ENCODE measurements at regions not wholly inside any gene's neighbourhood (a gene's known extent, or its start where the extent isn't known, plus 50 kb on each side); places are given as distances from the start of the nearest gene placed in this dataset.

DNA sequence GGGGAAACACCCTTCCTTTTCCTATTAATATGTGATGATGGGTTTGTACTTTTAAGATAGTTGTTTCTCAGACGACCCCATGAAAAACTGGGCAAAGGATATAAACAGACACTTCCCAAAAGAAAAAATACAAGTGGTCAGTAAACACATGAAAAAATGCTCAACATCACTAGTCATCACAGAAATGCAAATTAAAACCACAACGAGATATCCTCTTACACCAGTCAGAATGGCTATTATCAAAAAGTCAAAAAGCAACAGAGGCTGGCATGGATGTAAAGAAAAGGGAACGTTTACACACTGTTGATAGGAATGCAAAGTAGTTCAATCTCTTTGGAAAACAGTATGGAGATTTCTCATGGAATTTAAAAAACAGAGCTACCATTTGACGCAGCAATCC lies 111.4 kb upstream of the ZEB1 start:
- H3K4me2 ChIP-seq: no peak overlapping the region
- 55% methylated on average over 4 of the region's 4 CpGs for WGBS (ENCODE audit: low lambda C conversion rate, missing lambda C conversion rate)
- H3K79me2 ChIP-seq: no peaks in the 10 kb centered on the region

DNA sequence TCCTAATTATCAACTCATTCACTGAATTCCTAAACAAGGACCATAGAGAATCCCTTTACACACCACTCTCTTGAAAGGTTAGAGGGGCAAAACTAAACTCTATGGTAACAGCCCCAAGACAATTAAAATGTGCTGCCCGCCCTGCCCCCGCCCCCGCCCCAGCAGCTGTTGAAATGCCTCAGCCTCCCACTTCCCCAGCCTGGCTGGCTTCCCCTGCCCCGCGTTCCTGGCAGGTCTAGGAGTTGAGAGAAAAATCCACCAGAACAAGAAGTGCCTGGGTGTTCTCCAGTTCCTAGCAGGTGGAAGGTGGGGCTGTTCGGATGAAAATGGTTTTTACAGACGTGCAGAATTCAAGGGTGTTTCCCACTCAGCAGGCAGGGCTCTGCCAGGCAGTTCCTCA lies 109.5 kb upstream of the ZEB1 start:
- no peaks in the 10 kb centered on the region for H3K27me3 ChIP-seq
- no peaks in the 10 kb centered on the region for H3K9me2 ChIP-seq (replicated peaks; ENCODE audit: insufficient read depth)
- no peak overlapping the region for H3K4me2 ChIP-seq
- H3K4me3 ChIP-seq: no peak overlapping the region
- no peaks in the 10 kb centered on the region for H4K20me1 ChIP-seq (ENCODE audit: insufficient read depth, poor library complexity, severe bottlenecking)
- no peak for DNase-seq (ENCODE audit: low spot score)
- no peaks in the 10 kb centered on the region for H3K9me3 ChIP-seq (ENCODE audit: low read depth)
- H3K36me3 ChIP-seq (replicated peaks; ENCODE audit: insufficient read depth, low read depth): no peaks in the 10 kb centered on the region
- no peaks in the 10 kb centered on the region for H3K4me1 ChIP-seq (ENCODE audit: insufficient read depth)
- 91% methylated on average over 7 of the region's 7 CpGs for WGBS (ENCODE audit: low lambda C conversion rate, missing lambda C conversion rate)
- no peak overlapping the region for H3K27ac ChIP-seq
- H3K79me2 ChIP-seq: no peaks in the 10 kb centered on the region
- H2AFZ ChIP-seq: no peak overlapping the region
- TF ChIP-seq EZH2 (IDR thresholded peaks at IDR 0.05; ENCODE audit: borderline replicate concordance): no peak
- TF ChIP-seq, protein P1, sequence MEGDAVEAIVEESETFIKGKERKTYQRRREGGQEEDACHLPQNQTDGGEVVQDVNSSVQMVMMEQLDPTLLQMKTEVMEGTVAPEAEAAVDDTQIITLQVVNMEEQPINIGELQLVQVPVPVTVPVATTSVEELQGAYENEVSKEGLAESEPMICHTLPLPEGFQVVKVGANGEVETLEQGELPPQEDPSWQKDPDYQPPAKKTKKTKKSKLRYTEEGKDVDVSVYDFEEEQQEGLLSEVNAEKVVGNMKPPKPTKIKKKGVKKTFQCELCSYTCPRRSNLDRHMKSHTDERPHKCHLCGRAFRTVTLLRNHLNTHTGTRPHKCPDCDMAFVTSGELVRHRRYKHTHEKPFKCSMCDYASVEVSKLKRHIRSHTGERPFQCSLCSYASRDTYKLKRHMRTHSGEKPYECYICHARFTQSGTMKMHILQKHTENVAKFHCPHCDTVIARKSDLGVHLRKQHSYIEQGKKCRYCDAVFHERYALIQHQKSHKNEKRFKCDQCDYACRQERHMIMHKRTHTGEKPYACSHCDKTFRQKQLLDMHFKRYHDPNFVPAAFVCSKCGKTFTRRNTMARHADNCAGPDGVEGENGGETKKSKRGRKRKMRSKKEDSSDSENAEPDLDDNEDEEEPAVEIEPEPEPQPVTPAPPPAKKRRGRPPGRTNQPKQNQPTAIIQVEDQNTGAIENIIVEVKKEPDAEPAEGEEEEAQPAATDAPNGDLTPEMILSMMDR (IDR thresholded peaks at IDR 0.05; ENCODE audit: poor library complexity): no peak
- no peak for TF ChIP-seq EZH2phosphoT487 (IDR thresholded peaks at IDR 0.05; ENCODE audit: low read depth, severe bottlenecking, unreplicated experiment)

More for the DNA sequence above, 111.4 kb upstream of the ZEB1 start:
- Histone ChIP-seq H2AFZ (no peak overlapping the region), H4K20me1 (ENCODE audit: insufficient read depth, poor library complexity, severe bottlenecking) (no peaks in the 10 kb centered on the region), H3K9me2 (replicated peaks; ENCODE audit: insufficient read depth) (no peaks in the 10 kb centered on the region), H3K4me3 (no peak overlapping the region), H3K27me3 (no peaks in the 10 kb centered on the region), H3K9me3 (ENCODE audit: low read depth) (no peaks in the 10 kb centered on the region), H3K27ac (no peak overlapping the region), H3K4me1 (ENCODE audit: insufficient read depth) (no peaks in the 10 kb centered on the region), H3K36me3 (replicated peaks; ENCODE audit: insufficient read depth, low read depth) (no peaks in the 10 kb centered on the region)
- no peak for TF ChIP-seq EZH2 (IDR thresholded peaks at IDR 0.05; ENCODE audit: borderline replicate concordance)
- TF ChIP-seq, protein P1 (IDR thresholded peaks at IDR 0.05; ENCODE audit: poor library complexity): no peak
- no peak for TF ChIP-seq EZH2phosphoT487 (IDR thresholded peaks at IDR 0.05; ENCODE audit: low read depth, severe bottlenecking, unreplicated experiment)
- no peak for DNase-seq (ENCODE audit: low spot score)

DNA sequence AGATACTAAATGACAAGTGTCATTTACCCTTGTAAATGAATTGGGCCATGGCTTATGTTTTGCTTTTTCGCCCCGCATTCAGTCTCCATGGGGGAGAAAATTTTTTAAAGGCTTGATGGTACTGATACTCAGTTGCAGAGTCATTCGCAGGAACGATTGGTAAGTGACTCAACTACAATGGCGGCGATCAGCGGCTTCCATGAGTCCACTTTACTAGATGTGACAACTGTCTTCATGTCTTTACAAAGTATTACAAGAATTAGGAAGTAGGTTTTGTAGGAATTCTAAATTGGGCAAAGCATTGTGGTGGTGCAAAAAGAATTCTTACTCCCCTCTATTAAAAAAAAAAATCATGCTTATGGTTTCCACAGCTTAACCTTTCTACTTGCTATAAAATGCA lies 108.8 kb upstream of the ZEB1 start:
- no peak for DNase-seq (ENCODE audit: low spot score)
- Histone ChIP-seq H3K4me1 (ENCODE audit: insufficient read depth) (no peaks in the 10 kb centered on the region), H3K27me3 (no peaks in the 10 kb centered on the region), H4K20me1 (ENCODE audit: insufficient read depth, poor library complexity, severe bottlenecking) (no peaks in the 10 kb centered on the region), H3K9me2 (replicated peaks; ENCODE audit: insufficient read depth) (no peaks in the 10 kb centered on the region), H3K4me3 (no peak overlapping the region), H3K36me3 (replicated peaks; ENCODE audit: insufficient read depth, low read depth) (no peaks in the 10 kb centered on the region), H3K4me2 (no peak overlapping the region), H2AFZ (no peak overlapping the region), H3K79me2 (no peaks in the 10 kb centered on the region), H3K9me3 (ENCODE audit: low read depth) (no peaks in the 10 kb centered on the region), H3K27ac (no peak overlapping the region)
- WGBS (ENCODE audit: low lambda C conversion rate, missing lambda C conversion rate): 98% methylated on average over 7 of the region's 7 CpGs
- TF ChIP-seq EZH2 (IDR thresholded peaks at IDR 0.05; ENCODE audit: borderline replicate concordance): no peak

DNA sequence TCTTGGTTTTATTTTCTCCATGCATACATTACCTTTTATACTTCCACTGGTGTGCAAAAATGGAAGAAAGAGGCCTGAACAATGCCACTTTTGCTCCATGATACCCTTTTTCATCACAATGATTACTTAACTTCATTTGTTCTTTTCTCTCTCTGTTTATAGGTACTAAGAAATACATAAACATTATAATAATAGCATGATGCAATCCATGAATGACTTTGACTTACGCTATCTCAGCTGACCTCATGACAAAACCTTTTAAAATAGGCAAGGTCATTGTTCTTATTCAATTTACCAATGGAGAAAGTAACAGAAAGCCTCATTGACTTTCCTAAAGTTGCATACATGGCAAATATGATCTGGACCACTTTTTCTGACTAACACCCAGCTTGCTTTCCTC lies 105.1 kb upstream of the ZEB1 start:
- Histone ChIP-seq H4K20me1 (ENCODE audit: insufficient read depth, poor library complexity, severe bottlenecking) (no peaks in the 10 kb centered on the region), H3K27ac (no peak overlapping the region), H3K27me3 (no peaks in the 10 kb centered on the region), H3K79me2 (no peaks in the 10 kb centered on the region), H2AFZ (no peak overlapping the region), H3K4me3 (no peak overlapping the region), H3K4me1 (ENCODE audit: insufficient read depth) (no peaks in the 10 kb centered on the region), H3K9me2 (replicated peaks; ENCODE audit: insufficient read depth) (no peaks in the 10 kb centered on the region), H3K4me2 (no peak overlapping the region), H3K36me3 (replicated peaks; ENCODE audit: insufficient read depth, low read depth) (no peaks in the 10 kb centered on the region), H3K9me3 (ENCODE audit: low read depth) (no peaks in the 10 kb centered on the region)
- no peak for DNase-seq (ENCODE audit: low spot score)
- TF ChIP-seq, protein P1 (IDR thresholded peaks at IDR 0.05; ENCODE audit: poor library complexity): no peak
- no peak for TF ChIP-seq EZH2phosphoT487 (IDR thresholded peaks at IDR 0.05; ENCODE audit: low read depth, severe bottlenecking, unreplicated experiment)
- no peak for TF ChIP-seq EZH2 (IDR thresholded peaks at IDR 0.05; ENCODE audit: borderline replicate concordance)
- WGBS (ENCODE audit: low lambda C conversion rate, missing lambda C conversion rate): 97% methylated on average over 1 of the region's 1 CpG
